Activated CD4-positive, alpha-beta memory T cell treated with anti-CD3 and anti-CD28 coated beads for 36 hours (primary cell): ENCODE measurements at regions not wholly inside any gene's neighbourhood (a gene's known extent, or its start where the extent isn't known, plus 50 kb on each side); places are given as distances from the start of the nearest gene placed in this dataset.

Experiments
- CTCF ChIA-PET: fragments of 350-600 bp; sonication (Branson Sonifier 250); formaldehyde crosslinking; loops from one replicate; lab custom pipeline; 2021; ENCODE audit warnings: antibody characterized with exemption, inconsistent platforms; lab: Charles Lee
- POLR2A ChIA-PET: fragments of 350-600 bp; sonication (Branson Sonifier 250); formaldehyde crosslinking; loops from one replicate; lab custom pipeline; 2021; ENCODE audit warnings: antibody characterized with exemption; lab: Charles Lee
- DNase-seq: peaks from one replicate; pipeline ENCODE4 v3.0.0-alpha.2; 2020
- H3K27ac Mint-ChIP-seq: one replicate; pipeline ENCODE4 v1.8.0; 2021; ENCODE audit warnings: mixed read lengths
- H3K27me3 Mint-ChIP-seq: one replicate; pipeline ENCODE4 v1.8.0; 2021; ENCODE audit warnings: mixed read lengths
- H3K36me3 Mint-ChIP-seq: one replicate; pipeline ENCODE4 v1.8.0; 2021; ENCODE audit warnings: mixed read lengths
- H3K4me1 Mint-ChIP-seq: one replicate; pipeline ENCODE4 v1.8.0; 2021; ENCODE audit warnings: low read depth, mixed read lengths
- H3K4me3 Mint-ChIP-seq: one replicate; pipeline ENCODE4 v1.8.0; 2021; ENCODE audit warnings: mild to moderate bottlenecking, mixed read lengths
- H3K9me3 Mint-ChIP-seq: one replicate; pipeline ENCODE4 v1.8.0; 2021; ENCODE audit warnings: mixed read lengths
- intact Hi-C: fragments of 100-400 bp; cut with micrococcal nuclease; formaldehyde crosslinking; loops from one replicate; pipeline ENCODE4 v1.15.1; 2023

DNA sequence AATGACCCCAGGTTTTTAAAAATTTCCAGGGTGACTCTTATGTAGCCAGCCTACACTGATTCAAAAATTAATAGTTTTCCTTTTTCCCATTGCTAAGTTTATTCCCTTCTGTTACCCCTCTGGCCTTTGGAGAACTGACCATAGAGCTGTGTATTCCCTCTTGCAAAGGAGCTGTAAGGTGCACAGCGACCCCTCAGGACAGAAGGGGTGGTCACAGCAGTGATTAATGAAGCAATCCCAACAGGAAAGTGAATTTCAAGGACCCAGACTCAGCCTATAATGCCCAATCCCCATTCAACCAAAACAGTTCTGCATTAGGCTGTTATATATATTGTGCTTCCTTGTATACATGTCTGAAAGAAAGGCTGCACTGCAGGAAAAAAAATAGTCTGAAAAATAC, 147.1 kb downstream of the WT1 start:
- Mint-ChIP-seq H3K36me3 (no peaks in the 10 kb centered on the region), H3K27ac (no peak overlapping the region), H3K9me3 (peaks cover 11% of the 10 kb centered on the region), H3K4me1 (no peaks in the 10 kb centered on the region), H3K4me3 (no peak overlapping the region), H3K27me3 (peaks cover 23% of the 10 kb centered on the region)
- POLR2A ChIA-PET = no interaction called here
- DNase-seq = no peak
- CTCF ChIA-PET = interaction anchor here (2.3 kb wide), 1 partner anchor 10 kb away, joined by 14 read pairs; no protein-coding TSS in a partner anchor
- intact Hi-C loops = no loop called here

GRCh38 chr11:32289701-32290100, 145.6 kb downstream of the WT1 start:
- peaks cover 23% of the 10 kb centered on the region for H3K27me3 Mint-ChIP-seq
- H3K27ac Mint-ChIP-seq = no peak overlapping the region
- DNase-seq = no peak
- intact Hi-C loops = no loop called here
- no peaks in the 10 kb centered on the region for H3K4me1 Mint-ChIP-seq
- H3K4me3 Mint-ChIP-seq = no peak overlapping the region
- ChIA-PET POLR2A (no interaction called here), CTCF (interaction anchor here (0.6 to 2.3 kb wide), 3 partner anchors 8 to 114 kb away, joined by 3 to 14 read pairs (median 3); no protein-coding TSS in a partner anchor)
- H3K36me3 Mint-ChIP-seq = no peaks in the 10 kb centered on the region
- H3K9me3 Mint-ChIP-seq = peaks cover 10% of the 10 kb centered on the region

GRCh38 chr11:32290783-32291182, 144.6 kb downstream of the WT1 start:
- no peaks in the 10 kb centered on the region for H3K4me1 Mint-ChIP-seq
- H3K36me3 Mint-ChIP-seq = no peaks in the 10 kb centered on the region
- ChIA-PET POLR2A (no interaction called here), CTCF (no interaction called here)
- intact Hi-C loops = no loop called here
- no peak for DNase-seq
- H3K27me3 Mint-ChIP-seq = peaks cover 17% of the 10 kb centered on the region
- no peak overlapping the region for H3K4me3 Mint-ChIP-seq
- H3K9me3 Mint-ChIP-seq = peaks cover 6% of the 10 kb centered on the region
- H3K27ac Mint-ChIP-seq = no peak overlapping the region

GRCh38 chr11:32297611-32298011, 137.7 kb downstream of the WT1 start:
- no peaks in the 10 kb centered on the region for H3K36me3 Mint-ChIP-seq
- ChIA-PET CTCF (interaction anchor here (0.9 to 2.4 kb wide), 11 partner anchors 9 to 1191 kb away, joined by 3 to 14 read pairs (median 3); no protein-coding TSS in a partner anchor), POLR2A (no interaction called here)
- H3K27ac Mint-ChIP-seq = no peak overlapping the region
- no peak overlapping the region for H3K4me3 Mint-ChIP-seq
- intact Hi-C loops = loop anchor here (1.0 to 5.0 kb wide), 3 partner anchors 120 to 1191 kb away; no protein-coding TSS in a partner anchor
- no peak for DNase-seq
- H3K9me3 Mint-ChIP-seq = no peaks in the 10 kb centered on the region
- H3K27me3 Mint-ChIP-seq = no peaks in the 10 kb centered on the region
- H3K4me1 Mint-ChIP-seq = no peaks in the 10 kb centered on the region

DNA sequence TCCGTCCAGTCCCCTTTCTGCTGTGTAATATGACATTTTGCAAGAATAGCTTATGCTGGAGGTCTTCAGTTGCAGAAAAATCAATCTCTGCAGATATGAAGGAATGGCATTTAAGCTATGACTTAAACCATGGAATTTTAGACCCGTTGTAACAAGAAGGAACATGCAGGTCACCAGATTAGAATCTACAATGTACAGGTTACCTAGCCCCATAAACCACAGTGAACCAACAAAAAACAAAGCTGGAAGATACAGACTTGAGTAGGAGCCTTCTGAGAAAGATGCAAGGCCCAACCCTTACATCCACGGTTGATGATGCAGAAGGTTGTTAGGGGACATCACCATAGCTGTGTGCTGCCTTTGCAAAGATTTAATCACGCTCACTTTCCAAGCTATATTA, 132.5 kb downstream of the WT1 start:
- CTCF ChIA-PET = interaction anchor here (0.7 to 1.6 kb wide), 3 partner anchors 9 to 127 kb away, joined by 3 to 8 read pairs (median 4); no protein-coding TSS in a partner anchor
- intact Hi-C loops = no loop called here
- Mint-ChIP-seq H3K36me3 (no peaks in the 10 kb centered on the region), H3K9me3 (no peaks in the 10 kb centered on the region), H3K4me1 (no peaks in the 10 kb centered on the region), H3K4me3 (no peak overlapping the region), H3K27me3 (no peaks in the 10 kb centered on the region), H3K27ac (no peak overlapping the region)
- no peak for DNase-seq
- POLR2A ChIA-PET = no interaction called here

DNA sequence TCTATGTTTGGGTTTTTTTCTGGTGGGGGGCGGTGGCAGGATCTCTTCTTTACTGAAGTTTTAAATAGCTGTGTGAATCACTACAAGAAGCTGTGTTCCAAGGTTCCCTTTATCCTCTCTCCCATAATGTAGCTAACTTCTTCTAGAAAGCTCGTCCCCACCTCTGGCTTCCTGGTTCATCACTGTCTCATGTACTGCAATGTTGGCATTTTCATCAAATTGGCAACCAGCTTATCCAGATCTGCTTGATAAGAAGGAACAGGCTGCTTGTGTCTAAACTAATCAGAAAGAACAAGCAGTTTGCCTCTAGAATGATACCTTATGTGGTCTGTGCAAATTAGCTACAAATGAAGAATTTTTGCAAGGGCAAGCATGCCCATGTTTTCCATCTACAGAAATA, 130.8 kb downstream of the WT1 start:
- no peak for DNase-seq
- Mint-ChIP-seq H3K9me3 (no peaks in the 10 kb centered on the region), H3K4me3 (no peak overlapping the region), H3K27me3 (peaks cover 3% of the 10 kb centered on the region), H3K4me1 (no peaks in the 10 kb centered on the region), H3K27ac (no peak overlapping the region), H3K36me3 (no peaks in the 10 kb centered on the region)
- ChIA-PET CTCF (interaction anchor here (0.7 to 1.2 kb wide), 4 partner anchors 8 to 252 kb away, joined by 3 to 5 read pairs (median 4); no protein-coding TSS in a partner anchor), POLR2A (no interaction called here)
- intact Hi-C loops = no loop called here

- Mint-ChIP-seq H3K27me3 (peaks cover 3% of the 10 kb centered on the region), H3K4me3 (no peak overlapping the region), H3K9me3 (no peaks in the 10 kb centered on the region), H3K4me1 (no peaks in the 10 kb centered on the region), H3K36me3 (no peaks in the 10 kb centered on the region), H3K27ac (no peak overlapping the region)
- ChIA-PET POLR2A (no interaction called here), CTCF (interaction anchor here (1.0 kb wide), 1 partner anchor 28 kb away, joined by 4 read pairs; no protein-coding TSS in a partner anchor)
- no peak for DNase-seq
- intact Hi-C loops = no loop called here
Measured at GRCh38 chr11:32305460-32305859, 129.9 kb downstream of the WT1 start.

- Mint-ChIP-seq H3K4me3 (no peak overlapping the region), H3K36me3 (no peaks in the 10 kb centered on the region), H3K4me1 (no peaks in the 10 kb centered on the region), H3K9me3 (no peaks in the 10 kb centered on the region), H3K27ac (no peak overlapping the region), H3K27me3 (peaks cover 4% of the 10 kb centered on the region)
- intact Hi-C loops = no loop called here
- ChIA-PET POLR2A (no interaction called here), CTCF (interaction anchor here (0.8 kb wide), 1 partner anchor 10 kb away, joined by 3 read pairs; no protein-coding TSS in a partner anchor)
- no peak for DNase-seq
Measured at GRCh38 chr11:32307471-32307870, 127.9 kb downstream of the WT1 start.

DNA sequence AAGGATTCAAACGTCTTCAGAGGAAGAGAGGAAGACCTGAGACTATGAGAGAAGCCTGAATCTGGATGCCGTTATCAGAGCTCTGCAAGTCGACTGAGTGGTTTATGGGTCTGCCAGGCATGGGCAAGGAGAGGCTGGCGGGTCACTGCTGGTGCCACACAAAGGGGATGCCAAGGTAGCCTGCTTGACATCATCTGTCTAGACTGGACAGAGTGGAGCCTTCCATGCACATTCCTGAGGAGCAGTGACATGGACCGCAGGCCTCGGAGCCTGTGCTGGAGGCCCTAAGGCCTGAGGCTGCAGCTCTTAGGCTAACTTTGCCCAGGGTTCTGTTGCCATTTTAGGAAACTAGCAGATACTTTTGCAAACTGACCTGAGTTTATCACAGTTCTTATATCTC, 127.4 kb downstream of the WT1 start:
- no peak for DNase-seq
- Mint-ChIP-seq H3K9me3 (no peaks in the 10 kb centered on the region), H3K4me3 (no peak overlapping the region), H3K27me3 (peaks cover 6% of the 10 kb centered on the region), H3K36me3 (no peaks in the 10 kb centered on the region), H3K4me1 (no peaks in the 10 kb centered on the region), H3K27ac (no peak overlapping the region)
- POLR2A ChIA-PET = no interaction called here
- CTCF ChIA-PET = interaction anchor here (0.8 to 1.5 kb wide), 2 partner anchors 10 to 16 kb away, joined by 3 read pairs; no protein-coding TSS in a partner anchor
- intact Hi-C loops = no loop called here

DNA sequence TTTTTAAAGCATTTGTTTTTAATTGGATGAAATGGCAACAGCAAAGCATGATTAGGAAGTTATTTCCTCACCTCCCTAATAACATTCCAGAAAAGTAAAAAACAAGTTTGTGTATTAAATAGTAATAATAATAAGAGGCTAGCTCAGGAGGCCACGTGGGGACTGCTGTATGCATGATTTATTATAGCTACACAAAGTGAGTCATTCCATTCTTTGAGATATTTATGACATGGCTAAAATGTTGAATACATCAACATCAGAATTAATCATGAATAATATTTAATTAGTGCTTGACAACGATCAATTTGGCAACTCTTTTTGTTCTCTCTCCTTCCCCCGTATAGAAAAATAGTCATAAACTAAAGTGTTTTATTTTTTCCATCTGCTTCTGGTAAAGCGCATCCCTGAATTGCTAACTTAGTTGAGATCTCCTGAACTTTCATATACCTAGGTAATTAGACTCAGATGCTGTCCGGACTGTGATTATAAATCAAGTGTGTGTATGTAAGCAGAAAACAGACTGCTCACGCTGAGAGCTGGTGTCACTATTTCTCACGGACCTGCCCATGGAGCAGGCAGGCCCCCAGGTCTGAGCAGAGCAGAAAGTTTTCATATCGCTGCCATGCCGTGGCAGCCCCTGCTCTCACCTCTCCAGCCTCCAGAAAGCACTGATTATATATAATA, 125.7 kb downstream of the WT1 start:
- no peaks in the 10 kb centered on the region for H3K9me3 Mint-ChIP-seq
- no peaks in the 10 kb centered on the region for H3K4me1 Mint-ChIP-seq
- ChIA-PET CTCF (interaction anchor here (0.6 to 1.5 kb wide), 2 partner anchors 14 to 134 kb away, joined by 3 read pairs; no protein-coding TSS in a partner anchor), POLR2A (no interaction called here)
- intact Hi-C loops = loop anchor here (10.0 kb wide), 1 partner anchor 285 kb away; no protein-coding TSS in a partner anchor
- DNase-seq = no peak
- no peak overlapping the region for H3K27ac Mint-ChIP-seq
- peaks cover 8% of the 10 kb centered on the region for H3K27me3 Mint-ChIP-seq
- H3K36me3 Mint-ChIP-seq = no peaks in the 10 kb centered on the region
- H3K4me3 Mint-ChIP-seq = no peak overlapping the region

GRCh38 chr11:32310214-32310601, 125.1 kb downstream of the WT1 start:
- Mint-ChIP-seq H3K4me3 (no peak overlapping the region), H3K27me3 (peaks cover 11% of the 10 kb centered on the region), H3K9me3 (no peaks in the 10 kb centered on the region), H3K4me1 (no peaks in the 10 kb centered on the region), H3K36me3 (no peaks in the 10 kb centered on the region), H3K27ac (no peak overlapping the region)
- intact Hi-C loops = loop anchor here (10.0 kb wide), 1 partner anchor 285 kb away; no protein-coding TSS in a partner anchor
- CTCF ChIA-PET = no interaction called here
- DNase-seq = no peak
- POLR2A ChIA-PET = no interaction called here

GRCh38 chr11:32311346-32312065, 123.8 kb downstream of the WT1 start:
- intact Hi-C loops = loop anchor here (2.0 to 10.0 kb wide), 2 partner anchors 21 to 283 kb away; no protein-coding TSS in a partner anchor
- Mint-ChIP-seq H3K27me3 (peaks cover 11% of the 10 kb centered on the region), H3K4me1 (peaks cover 4% of the 10 kb centered on the region), H3K36me3 (no peaks in the 10 kb centered on the region), H3K9me3 (no peaks in the 10 kb centered on the region), H3K4me3 (no peak overlapping the region), H3K27ac (no peak overlapping the region)
- ChIA-PET POLR2A (no interaction called here), CTCF (interaction anchor here (0.8 to 1.4 kb wide), 5 partner anchors 9 to 260 kb away, joined by 3 to 8 read pairs (median 5); no protein-coding TSS in a partner anchor)
- no peak for DNase-seq
